ENCODE measurements at regions not wholly inside any gene's neighbourhood (a gene's known extent, or its start where the extent isn't known, plus 50 kb on each side); places are given as distances from the start of the nearest gene placed in this dataset.

DNA sequence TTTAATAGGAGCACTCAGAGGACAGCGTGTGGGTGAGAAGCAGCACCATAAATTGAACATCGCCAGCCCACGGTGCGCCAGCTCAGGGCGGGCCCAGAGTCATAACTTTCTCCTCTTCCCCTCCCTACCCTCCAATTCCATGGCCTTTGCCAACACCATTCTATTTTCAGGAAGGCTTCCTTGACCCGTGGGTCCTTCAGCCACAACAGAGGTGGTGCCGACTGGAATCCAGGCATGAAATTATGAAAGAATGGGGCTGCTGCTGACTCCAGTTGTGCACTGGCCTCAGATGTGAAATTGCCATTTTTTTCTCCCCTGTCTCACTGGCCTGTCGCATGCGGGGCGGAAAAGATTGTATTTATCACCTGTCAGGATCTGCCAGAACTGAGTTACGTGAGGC is 345.9 kb downstream of the MIAT start:
- DNase-seq (ENCODE audit: low read depth in 2 of 2), result no peak

DNA sequence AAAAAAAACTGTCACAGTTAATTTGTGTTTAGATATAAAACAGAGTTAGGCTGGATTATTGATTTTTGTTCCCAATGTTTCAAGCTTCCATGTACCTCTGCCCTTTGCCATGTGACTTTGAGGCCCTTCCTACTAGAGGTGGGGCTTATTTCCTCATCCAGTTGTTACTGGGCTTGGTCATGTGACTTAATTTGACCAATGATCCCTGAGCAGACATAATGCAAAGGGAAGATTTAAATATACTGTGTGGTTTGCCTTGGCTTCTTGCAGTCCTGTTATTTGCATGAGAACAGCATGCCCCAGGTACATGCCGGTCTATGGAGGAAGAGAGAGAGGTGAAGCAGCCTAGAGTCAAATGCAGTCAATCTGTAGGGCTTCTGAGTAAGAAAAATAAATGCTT is 347.0 kb downstream of the MIAT start:
- DNase-seq (ENCODE audit: low read depth in 2 of 2), result no peak

DNA sequence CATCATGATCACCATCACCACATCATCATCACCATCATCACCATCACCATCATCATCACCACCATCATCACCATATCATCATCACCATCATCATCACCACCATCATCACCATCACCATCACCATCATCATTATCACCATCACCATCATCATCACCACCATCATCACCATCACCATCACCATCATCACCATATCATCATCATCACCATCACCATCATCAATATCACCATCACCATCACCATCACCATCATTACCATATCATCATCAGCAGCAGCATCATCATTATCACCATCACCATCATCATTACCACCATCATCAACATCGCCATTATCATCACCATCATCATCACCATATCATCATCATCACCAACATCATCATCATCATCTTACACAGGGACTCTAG is 351.1 kb downstream of the MIAT start:
- DNase-seq (ENCODE audit: low read depth in 2 of 2), result no peak

DNA sequence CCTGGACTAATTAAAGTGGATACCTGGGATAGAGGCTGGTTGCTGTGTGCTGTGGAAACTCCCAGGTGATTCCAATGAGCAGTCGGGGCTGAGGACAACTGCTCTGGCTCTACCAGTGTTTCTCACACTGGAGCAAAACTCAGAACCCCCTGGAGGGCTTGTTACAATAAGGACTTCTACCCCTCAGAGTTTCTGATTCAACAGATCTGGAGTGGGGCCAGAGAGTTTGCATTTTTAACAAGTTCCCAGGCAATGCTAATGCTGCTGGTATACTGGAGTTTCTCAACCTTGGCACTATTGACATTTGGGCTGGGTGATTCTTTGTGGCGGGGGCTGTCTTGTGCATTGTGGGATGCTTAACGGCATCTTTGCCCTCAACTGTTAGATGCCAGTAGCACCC is 353.7 kb downstream of the MIAT start:
- DNase-seq (ENCODE audit: low read depth in 2 of 2), result no peak

DNA sequence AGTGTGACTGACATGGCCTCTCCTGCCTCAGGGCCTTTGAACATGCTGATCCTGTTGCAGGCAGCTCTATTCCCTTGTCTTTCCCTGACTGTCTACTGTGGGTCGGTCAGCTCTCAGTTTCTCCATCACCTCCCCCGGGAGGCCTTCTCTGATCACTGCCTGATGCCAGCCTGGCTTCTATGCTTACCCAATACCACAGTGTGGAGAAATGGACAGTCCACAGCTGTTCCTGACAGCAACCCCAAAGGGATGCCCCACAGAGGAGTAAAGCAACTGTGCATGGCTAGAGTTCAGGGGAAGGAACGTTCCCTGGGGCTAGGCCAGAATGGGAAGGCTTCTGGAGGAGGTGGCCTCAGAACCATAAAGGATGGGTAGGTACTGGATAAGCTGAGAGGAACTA is 354.3 kb downstream of the MIAT start:
- no peak for DNase-seq (ENCODE audit: low read depth in 2 of 2)

DNA sequence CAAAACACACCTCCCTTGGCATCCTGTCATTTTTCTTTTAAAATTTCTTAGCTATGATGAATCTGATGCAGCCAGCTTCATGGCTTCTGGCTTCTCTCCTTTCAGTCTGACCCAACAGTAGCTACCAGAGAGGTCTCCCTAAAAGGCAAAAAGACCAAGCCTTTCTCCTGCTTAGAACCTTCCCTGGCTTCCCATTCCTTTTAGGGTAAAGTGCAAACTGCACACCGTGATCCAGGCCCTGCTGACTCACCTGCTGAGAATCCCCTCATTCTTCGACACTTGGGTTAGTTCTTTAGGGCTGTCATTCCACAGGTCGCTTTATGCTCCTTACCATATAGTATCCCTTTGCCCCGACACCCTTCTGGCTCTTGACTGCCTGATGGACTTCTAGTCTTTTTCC is 362.4 kb downstream of the MIAT start:
- DNase-seq (ENCODE audit: low read depth in 2 of 2), result no peak

DNA sequence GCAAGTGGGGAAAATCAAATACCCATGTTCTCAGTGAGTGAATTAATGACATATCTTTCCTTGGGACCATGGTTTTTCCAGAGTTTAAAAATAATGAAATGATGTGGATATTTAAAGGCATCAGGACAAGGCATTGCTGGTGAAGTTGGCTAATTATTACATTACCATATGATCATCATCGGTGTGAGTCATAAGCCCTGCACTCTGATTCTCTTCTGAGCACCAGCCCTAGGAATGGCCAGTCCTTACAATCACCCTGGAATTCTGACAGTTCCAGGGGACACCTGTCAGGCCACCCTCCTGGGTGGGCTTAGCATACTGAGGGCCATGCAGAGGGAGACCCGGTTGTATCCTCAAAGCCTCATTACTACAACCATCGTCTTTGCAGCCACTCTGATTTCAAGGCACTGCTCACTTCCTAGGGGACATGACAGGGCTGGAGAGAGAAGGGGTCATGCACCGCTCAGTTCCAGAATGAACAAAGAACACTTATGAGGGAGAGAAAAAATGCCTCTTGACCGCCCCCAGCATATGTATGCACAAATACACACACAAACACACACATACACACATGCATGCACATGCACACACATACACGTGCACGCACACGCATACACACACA is 365.0 kb downstream of the MIAT start:
- DNase-seq (ENCODE audit: low read depth in 2 of 2), result no peak

DNA sequence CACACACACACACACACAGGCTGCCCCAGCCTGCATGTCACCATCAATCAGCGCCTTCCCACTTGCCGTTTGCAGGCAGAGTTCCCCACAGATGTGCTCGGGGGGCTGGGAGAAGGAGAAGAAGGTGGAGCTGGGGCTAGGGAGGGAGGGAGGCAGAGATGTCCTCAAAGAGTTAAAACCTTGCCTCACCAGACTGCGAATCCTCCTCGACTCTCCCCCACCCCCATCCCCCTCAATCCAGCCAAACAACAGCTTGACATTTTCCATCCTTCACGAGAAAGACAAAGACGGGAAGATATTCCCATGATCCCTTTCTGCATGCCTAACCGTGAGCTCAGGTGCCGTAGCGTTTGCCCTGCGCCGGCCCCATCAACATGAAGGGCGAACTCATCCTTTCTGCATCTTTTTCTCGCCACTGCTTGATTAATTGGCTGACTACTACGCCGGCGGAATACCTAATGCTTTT is 365.5 kb downstream of the MIAT start:
- DNase-seq (ENCODE audit: low read depth in 2 of 2), result no peak

DNA sequence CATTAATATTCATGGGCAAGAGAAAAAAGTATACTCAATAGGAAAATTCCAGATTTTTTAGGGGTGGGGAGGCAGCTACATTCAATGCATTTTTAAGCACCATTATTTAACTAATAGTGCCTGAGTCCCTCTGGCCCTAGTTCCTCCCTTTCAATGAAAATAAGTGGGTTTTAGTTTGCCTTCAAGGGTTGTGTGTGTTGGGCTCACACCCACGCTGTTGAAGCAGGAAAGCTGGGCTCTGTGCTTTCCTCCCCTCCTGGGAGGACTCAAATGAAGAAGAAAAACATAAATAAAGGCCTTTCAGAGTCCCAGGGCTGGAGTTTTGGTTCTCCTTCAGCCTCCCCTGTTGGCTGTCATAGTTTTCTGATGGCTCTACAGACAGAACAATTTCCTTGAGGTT is 366.2 kb downstream of the MIAT start:
- no peak for DNase-seq (ENCODE audit: low read depth in 2 of 2)

DNA sequence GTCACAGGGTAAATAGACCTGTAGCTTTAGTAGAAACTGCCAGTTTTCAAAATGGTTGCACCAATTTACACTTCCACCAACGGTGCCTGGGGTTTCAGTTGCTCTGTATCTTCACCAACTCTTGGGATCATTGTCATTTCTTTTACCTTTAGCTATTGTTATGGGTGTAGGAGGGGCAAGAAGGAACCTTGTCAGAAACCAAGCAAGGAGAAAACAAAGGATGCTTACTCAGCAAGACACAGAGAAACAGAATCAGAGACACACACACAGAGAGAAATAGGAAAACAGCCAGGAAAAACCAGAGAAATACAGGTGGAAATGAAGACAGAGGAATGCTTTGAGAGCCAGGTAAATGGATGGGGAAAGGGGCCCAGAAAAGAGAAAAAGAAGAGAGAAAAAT is 367.6 kb downstream of the MIAT start:
- DNase-seq (ENCODE audit: low read depth in 2 of 2), result no peak

DNA sequence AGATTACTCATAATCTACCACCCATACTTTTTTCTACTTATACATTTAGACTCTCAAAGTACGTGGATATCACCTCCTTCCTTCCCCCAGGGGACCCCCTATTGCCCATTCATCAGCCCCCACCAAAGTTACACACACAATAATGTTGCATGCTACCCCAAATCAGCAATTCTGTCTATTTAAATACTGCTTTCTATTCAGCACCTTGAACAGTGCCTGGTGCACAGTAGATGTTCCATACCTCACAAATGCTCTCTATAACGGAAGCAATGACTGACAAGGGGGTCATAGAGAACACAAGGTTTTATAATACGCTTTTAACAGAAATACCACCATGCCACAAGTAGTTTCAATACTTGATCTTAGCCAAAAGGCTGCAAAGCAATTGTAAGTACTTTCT is 370.7 kb downstream of the MIAT start:
- no peak for DNase-seq (ENCODE audit: low read depth in 2 of 2)

DNA sequence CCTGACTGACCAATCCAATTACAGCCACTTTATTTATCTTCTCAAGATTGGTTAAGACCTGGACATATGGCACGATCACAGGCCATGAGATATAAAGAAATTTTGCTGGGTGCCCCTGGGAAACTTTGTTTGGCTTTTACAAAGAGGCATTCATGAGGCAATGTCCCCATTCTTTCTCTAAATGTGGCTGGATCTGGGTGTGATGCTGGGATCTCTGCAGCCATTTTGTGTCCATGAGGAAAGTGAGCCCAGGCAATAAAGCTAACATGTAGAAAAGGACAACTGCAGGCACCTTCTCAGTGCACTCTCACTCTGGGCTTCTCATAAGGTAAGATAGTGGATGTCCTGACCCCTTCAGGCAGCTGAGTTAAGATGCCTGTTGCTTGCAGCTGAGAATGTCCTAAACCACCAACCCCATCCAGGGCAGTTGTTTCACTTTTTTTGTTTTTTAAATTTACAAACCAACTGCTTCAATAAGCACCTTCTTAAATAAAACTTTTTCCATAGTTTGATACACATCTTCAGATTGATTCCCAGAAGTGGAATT is 372.3 kb downstream of the MIAT start:
- DNase-seq (ENCODE audit: low read depth in 2 of 2), result no peak

DNA sequence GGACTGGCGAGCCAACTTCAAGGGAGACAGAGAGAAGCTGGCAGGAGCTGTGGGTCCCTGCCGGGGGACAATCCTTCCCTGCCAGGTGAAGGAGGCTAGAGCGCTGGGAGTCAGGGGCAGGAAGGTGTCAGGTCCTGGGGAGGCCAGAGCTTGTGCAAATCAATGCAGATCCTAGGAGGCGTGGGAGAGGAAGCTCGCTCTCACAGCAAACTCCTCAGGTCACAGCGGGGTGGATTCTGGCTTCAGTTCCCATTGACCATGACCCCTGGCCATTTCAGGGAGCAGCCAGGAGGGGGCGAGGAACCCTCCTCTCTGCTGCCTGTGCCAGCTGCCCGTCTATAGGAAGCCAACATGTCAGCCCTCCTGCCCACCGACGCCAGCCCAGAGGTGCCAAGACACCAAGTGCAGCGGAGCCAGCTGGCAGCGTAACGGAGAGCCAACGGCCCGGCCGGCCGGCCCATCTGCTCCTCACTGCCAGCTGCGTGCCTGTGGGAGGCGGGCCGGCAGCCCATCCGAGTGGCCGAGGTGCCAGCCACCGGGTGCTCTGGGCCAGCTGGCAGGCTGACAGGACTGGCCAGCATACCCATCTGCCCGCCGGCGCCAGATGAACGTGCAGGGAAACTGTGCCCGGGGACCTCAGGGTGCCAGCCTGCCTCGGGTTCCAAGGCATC is 374.8 kb downstream of the MIAT start:
- no peak for DNase-seq (ENCODE audit: low read depth in 2 of 2)

DNA sequence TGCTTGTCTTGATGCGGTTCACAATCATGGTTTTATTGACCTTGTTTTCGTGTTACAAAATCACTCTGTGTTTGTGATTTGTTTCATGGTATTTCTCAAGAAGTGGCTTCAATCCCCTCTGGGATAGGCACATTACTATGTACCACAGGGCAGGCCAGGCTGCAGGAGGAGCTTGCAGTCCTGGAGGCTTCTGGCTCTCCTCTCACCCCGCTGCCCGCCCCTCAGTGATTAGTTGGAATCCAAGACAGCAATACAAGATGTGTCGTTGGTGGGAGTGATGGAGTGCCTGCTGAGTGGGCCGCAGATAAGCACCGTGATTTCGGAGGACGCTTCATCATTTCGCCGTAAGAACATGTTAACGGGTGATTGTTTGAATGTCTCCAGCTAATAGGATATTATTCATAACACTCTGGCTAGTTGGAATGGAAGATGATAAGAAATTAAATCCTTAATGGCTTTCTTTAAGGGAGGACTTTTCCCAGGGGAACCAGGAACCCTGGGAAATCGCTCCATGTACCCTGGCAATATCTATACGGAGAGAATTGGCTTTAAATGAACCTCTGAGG is 384.4 kb downstream of the MIAT start:
- DNase-seq (ENCODE audit: low read depth in 2 of 2), result no peak

DNA sequence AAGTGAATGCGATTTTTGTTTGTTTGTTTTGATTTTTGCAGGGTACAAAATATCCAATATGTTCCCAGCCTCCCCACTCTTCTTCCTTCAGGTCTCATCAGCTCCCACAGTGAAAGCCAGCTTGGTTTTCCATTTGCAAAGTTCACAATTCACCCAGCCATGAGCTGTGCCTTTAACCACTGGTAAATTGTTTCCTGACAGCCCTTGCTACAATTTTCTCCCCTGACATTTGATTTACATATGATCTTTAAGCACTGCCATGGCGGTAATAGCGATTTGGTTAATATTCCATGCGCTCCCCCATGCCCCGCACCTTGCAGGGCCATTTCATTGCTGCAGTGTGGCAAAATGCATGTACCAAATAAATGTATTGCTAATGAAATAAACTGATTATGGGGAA is 385.9 kb downstream of the MIAT start:
- DNase-seq (ENCODE audit: low read depth in 2 of 2), result no peak

DNA sequence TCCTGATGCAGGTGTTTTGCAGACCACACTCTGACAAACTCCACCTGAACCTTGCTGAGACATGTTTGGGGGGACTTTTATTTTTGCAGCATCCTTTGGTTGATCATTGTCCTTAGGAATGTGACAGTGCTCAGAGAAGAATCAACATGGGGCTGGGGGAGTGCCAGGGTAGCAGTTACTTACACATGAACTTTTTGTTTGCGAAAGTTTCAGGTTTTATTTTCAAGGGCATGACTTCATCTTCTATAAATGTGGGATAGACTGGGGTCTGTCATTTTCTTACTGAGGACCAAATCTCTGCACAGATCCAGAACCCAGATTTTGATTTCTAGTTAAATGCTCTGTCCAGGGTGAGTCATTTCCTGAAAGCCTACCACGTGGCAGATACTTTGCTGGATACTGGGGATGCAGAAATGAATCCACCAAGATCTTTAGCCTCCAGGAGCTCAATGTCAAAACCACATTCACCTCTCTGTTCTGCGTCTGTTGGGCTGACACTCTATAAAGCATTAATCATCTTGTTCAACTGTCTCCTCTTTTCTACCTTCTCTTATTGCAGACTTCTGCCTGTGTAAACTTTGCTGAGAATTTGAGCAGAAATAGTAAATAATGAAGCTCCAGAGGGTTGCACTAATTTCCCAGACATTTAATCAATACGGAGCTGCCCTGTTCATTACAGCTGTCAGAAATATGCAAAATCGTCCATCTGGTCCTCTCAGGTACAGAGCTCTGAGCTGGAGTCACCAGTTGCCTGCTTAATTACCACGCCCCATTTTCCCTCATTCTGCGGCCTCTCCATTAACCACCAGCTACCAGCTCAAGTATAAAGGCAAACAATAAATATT is 387.9 kb downstream of the MIAT start:
- DNase-seq (ENCODE audit: low read depth in 2 of 2), result no peak

DNA sequence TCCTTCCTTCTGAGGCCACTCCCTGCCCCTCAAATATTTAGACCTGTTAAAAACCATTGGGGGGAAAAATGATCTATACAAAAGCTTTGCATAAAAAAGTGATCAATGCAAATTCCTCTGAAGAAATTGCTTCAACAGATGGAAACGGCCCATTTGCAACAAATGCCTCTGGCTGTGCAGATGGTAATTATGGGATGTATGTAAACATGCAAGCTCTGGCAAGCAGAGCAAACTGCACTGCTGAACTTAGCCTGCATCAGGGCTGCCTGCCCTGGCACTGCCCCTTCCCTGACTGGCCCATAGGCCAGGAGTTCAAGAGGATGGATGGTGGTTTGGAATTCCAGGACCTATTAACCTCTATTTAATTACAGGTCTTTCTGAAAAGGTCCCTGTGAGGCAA is 388.7 kb downstream of the MIAT start:
- DNase-seq (ENCODE audit: low read depth in 2 of 2), result no peak

DNA sequence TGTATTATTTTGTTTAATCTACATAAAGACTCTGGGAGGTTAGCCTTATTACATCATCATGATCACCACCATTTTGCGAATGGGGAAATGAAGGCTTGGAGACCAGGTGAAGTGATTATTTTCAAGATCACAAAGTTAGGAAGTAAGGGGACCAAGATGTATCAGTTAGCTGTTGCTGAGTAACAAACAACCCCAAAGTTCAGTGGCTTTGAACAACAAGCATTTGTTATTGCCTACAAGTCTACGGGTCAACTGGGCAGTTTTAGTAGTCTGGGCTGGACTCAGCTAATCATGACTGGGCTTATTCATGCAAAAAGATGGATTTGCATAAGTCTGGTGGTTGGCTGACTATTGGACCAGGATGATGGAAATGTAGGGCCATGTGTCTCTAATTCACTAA is 389.2 kb downstream of the MIAT start:
- no peak for DNase-seq (ENCODE audit: low read depth in 2 of 2)

DNA sequence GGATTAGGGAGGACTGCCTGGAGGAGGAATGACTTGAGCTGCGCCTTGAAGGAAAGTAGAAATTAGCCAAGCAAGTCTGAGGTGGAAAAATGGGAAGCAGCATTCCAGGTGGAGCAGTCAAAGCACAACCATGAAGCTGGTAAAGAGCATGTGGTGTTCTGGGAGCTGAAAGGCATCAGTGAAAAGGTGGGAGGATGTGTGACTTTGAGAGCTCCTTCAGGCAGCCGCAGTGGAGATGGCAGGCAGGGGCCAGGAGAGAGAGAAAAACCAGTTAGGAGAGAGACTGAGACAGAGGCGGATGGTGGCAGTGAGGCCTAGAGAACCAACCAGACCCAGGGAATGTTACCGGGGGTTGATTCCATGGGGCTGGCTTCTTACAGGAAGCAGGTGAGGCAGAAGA is 393.4 kb downstream of the MIAT start:
- DNase-seq (ENCODE audit: low read depth in 2 of 2), result no peak

DNA sequence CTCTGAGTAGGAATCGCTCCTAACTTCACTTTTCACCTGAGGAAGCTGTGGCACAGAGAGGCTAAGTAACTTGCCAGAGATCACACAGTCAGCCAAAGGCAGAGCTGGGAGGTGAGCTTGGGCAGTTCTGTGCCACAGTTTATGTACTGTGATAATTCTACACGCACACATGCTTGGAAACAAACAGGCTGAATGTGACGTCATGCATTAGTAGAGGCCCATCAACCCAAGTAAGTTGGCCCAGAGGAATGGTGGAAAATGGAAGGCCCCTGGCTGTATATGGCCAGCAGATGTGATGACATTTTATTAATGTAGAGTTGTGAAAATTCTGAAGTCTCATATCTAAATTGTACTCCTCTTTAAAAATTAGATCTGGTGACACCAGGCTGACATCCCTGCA is 394.0 kb downstream of the MIAT start:
- DNase-seq (ENCODE audit: low read depth in 2 of 2), result no peak

DNA sequence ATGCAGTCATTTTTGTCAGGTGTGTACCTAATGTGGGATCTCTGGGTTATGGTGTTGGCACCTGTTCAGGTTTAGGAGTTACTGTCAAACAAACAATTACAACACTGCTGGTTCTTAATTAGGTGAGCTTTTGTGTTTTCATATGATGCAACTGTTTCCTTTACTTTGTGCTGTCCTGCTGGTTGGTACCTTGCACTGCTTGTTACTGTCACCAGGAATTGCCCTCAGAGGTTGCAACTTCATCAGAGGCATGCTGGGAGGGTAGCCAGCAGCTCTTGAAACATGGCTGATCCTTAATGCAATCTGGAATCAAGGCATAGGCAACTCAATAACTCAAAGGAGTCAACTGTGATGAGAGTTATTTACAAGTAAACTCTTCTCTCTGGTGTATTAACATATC is 400.3 kb downstream of the MIAT start:
- no peak for DNase-seq (ENCODE audit: low read depth in 2 of 2)

DNA sequence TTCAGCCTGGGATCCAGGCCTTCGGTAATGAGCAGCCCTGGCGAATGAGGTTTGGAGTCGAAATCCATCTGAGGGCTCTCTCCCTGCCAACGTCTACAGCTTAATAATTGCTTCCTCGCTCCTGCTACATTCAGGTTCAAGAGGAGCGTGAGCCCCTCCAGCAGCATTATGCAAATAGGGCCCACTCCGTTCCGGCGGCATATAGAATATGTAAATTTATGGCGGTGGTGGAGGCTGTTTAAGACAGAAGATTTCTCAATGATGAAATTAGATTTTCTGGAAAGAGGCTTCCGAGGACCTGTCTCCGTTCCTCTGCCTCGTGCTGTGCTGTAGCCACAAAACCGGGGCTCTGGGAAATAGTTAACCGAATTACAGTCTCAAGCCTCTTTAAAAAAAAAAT is 402.8 kb downstream of the MIAT start:
- no peak for DNase-seq (ENCODE audit: low read depth in 2 of 2)

Measured in stimulated activated CD4-positive, alpha-beta T cell treated with anti-CD3 and anti-CD28 coated beads, Interleukin-1b, Interleukin-23, amount 100 ng/mL, for 4 hours (primary cell).